ENCODE measurements at regions not wholly inside any gene's neighbourhood (a gene's known extent, or its start where the extent isn't known, plus 50 kb on each side); places are given as distances from the start of the nearest gene placed in this dataset.
"Not testable (repeated sequence)": the region's sequence is repeated elsewhere in the genome, so short reads cannot be mapped to it uniquely, and the experiment has no call there.

- H3K9me3 ChIP-seq (replicated peaks); H3K27ac ChIP-seq (replicated peaks); DNase-seq; H3K36me3 ChIP-seq; H3K4me3 ChIP-seq; H3K4me1 ChIP-seq; intact Hi-C loops (cut with micrococcal nuclease): not testable (repeated sequence)
- H3K27me3 ChIP-seq (ENCODE audit: low read depth), result peaks cover 11% of the 10 kb centered on the region
Observed at GRCh38 chr15:101876031-101876430, 64.0 kb downstream of the OR4F15 start.

DNA sequence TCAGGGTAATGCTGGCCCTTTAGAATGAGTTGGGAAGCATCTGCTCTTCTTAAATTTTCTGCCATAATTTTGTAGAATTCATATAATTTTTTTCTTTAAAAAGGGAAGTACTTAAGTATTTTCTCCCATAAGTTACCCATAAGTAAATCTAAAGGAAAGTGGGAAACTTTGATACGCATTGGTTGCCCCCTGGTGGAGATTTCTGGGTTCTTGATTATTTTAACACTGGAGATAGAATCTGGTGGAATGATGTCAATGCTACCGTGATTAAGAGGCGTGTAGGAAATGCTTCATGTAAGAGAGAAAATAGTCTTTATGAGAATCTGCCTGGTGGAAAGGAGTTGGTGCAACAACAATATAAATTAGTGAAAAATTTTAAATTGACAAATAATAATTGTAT lies 65.6 kb downstream of the OR4F15 start:
- DNase-seq; intact Hi-C loops (cut with micrococcal nuclease); H3K27ac ChIP-seq (replicated peaks): not testable (repeated sequence)

DNA sequence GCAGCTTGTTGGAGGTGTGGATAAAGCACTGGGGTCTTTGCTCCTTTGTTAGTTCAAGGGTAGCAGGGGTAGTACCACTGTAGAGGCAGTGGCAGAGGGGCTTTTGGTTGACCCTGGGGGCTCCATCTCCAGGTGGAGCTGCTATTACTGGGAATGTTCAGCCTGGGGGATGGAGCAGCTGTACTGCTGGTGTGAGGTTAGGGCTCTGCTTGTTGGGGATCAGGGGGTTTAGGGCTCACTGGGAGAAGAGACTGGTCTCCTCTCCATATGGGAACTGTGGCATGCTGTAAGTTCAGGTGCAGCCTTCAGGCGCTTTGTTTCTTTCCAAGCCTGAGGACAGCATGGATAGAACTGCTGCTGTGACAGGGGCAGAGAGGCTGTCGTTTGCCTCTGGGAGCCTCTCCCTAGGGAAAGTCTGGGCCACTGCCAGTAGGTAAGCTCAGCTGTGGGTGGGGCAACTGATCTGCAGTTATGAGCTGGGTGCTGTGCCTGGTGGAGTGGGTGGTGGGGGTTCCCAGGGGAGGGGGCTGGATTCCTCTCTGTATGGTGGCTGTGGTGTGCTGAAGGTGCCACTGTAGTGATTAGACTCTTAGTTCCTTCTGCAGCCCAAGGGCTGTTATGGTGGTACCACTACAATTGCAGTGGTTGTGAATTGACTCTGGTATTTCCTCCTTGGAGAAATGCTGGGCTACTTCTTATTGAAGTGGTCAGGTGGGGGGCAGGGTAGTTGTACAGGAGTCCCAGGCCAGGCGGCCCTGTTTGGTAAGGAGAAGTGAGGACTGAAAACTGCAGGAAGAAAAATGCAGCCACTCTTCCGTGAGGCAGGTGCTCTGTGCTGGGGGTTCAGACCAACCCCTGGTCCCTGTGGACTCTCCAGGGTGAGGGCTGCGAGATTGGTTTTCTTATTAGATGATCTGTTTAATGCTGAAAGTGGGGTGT lies 100.6 kb downstream of the OR4F15 start:
- H3K4me3 ChIP-seq; intact Hi-C loops (cut with micrococcal nuclease); DNase-seq; H3K27ac ChIP-seq (replicated peaks); H3K4me1 ChIP-seq; H3K27me3 ChIP-seq (ENCODE audit: low read depth); H3K9me3 ChIP-seq (replicated peaks); H3K36me3 ChIP-seq: not testable (repeated sequence)

More for the DNA sequence above, 65.6 kb downstream of the OR4F15 start:
- not testable (repeated sequence) for H3K9me3 ChIP-seq (replicated peaks); H3K4me1 ChIP-seq; H3K4me3 ChIP-seq; H3K36me3 ChIP-seq
- TF ChIP-seq, protein P1, sequence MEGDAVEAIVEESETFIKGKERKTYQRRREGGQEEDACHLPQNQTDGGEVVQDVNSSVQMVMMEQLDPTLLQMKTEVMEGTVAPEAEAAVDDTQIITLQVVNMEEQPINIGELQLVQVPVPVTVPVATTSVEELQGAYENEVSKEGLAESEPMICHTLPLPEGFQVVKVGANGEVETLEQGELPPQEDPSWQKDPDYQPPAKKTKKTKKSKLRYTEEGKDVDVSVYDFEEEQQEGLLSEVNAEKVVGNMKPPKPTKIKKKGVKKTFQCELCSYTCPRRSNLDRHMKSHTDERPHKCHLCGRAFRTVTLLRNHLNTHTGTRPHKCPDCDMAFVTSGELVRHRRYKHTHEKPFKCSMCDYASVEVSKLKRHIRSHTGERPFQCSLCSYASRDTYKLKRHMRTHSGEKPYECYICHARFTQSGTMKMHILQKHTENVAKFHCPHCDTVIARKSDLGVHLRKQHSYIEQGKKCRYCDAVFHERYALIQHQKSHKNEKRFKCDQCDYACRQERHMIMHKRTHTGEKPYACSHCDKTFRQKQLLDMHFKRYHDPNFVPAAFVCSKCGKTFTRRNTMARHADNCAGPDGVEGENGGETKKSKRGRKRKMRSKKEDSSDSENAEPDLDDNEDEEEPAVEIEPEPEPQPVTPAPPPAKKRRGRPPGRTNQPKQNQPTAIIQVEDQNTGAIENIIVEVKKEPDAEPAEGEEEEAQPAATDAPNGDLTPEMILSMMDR (IDR thresholded peaks at IDR 0.05; ENCODE audit: borderline replicate concordance), result peak; percentile 38
- peaks cover 18% of the 10 kb centered on the region for H3K27me3 ChIP-seq (ENCODE audit: low read depth)

- H3K36me3 ChIP-seq; H3K4me1 ChIP-seq; H3K9me3 ChIP-seq (replicated peaks); H3K27me3 ChIP-seq (ENCODE audit: low read depth); H3K4me3 ChIP-seq; DNase-seq; H3K27ac ChIP-seq (replicated peaks); intact Hi-C loops (cut with micrococcal nuclease): not testable (repeated sequence)
Observed at GRCh38 chr15:101924554-101924953, 112.6 kb downstream of the OR4F15 start.

GRCh38 chr15:101934506-101934905 lies 122.5 kb downstream of the OR4F15 start:
- H3K4me1 ChIP-seq; H3K36me3 ChIP-seq; intact Hi-C loops (cut with micrococcal nuclease); H3K9me3 ChIP-seq (replicated peaks); H3K4me3 ChIP-seq; H3K27me3 ChIP-seq (ENCODE audit: low read depth); DNase-seq; H3K27ac ChIP-seq (replicated peaks): not testable (repeated sequence)

DNA sequence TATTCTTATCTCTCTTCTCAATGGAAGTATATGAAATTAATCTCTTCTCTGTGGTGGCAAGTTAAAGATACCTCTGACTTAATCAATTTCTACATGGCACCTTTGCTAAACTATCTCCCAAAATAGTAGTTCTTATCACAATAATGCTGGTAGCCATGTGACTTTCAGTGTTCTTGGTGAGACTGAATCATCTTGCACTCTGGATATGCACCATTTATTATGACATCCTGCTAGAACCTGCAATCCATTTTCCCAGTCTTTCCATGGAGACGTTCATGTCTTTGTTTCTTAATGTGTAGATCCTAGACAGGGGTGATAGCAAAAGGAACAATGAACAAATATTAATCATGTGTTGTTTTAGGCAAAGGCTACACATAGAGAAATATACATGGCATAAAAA lies 125.4 kb downstream of the OR4F15 start:
- H3K4me1 ChIP-seq; DNase-seq; H3K9me3 ChIP-seq (replicated peaks); intact Hi-C loops (cut with micrococcal nuclease); H3K4me3 ChIP-seq; H3K36me3 ChIP-seq; H3K27ac ChIP-seq (replicated peaks); H3K27me3 ChIP-seq (ENCODE audit: low read depth): not testable (repeated sequence)

GRCh38 chr15:101938555-101938954 lies 126.6 kb downstream of the OR4F15 start:
- H3K36me3 ChIP-seq; H3K4me1 ChIP-seq; H3K4me3 ChIP-seq; H3K9me3 ChIP-seq (replicated peaks); intact Hi-C loops (cut with micrococcal nuclease); H3K27ac ChIP-seq (replicated peaks); H3K27me3 ChIP-seq (ENCODE audit: low read depth); DNase-seq: not testable (repeated sequence)

DNA sequence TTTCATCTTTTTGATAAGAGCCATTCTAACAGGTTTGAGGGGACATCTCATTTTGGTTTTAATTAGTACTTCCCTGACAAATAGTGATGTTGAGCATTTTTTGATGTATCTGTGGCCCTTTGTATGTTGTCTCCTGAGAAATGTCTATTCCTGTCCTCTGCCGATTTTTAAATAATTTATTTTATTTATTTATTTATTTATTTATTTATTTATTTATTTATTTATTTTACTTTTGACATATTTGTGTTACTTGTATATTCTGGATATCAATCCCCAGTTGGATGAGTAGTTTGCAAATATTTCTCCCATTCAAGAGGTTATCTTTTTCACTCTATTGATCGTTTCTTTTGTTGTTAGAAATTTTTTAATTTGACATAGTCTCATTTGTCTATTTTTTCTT lies 133.9 kb downstream of the OR4F15 start:
- intact Hi-C loops (cut with micrococcal nuclease); H3K27ac ChIP-seq (replicated peaks); DNase-seq: not testable (repeated sequence)

GRCh38 chr15:101948491-101949010 lies 136.5 kb downstream of the OR4F15 start:
- DNase-seq; H3K27me3 ChIP-seq (ENCODE audit: low read depth); H3K4me3 ChIP-seq; H3K4me1 ChIP-seq; H3K36me3 ChIP-seq; intact Hi-C loops (cut with micrococcal nuclease); H3K9me3 ChIP-seq (replicated peaks); H3K27ac ChIP-seq (replicated peaks): not testable (repeated sequence)

More for the DNA sequence above, 133.9 kb downstream of the OR4F15 start:
- not testable (repeated sequence) for H3K27me3 ChIP-seq (ENCODE audit: low read depth); H3K36me3 ChIP-seq; H3K4me1 ChIP-seq; H3K4me3 ChIP-seq; H3K9me3 ChIP-seq (replicated peaks)

- intact Hi-C loops (cut with micrococcal nuclease); H3K36me3 ChIP-seq; H3K9me3 ChIP-seq (replicated peaks); DNase-seq; H3K27me3 ChIP-seq (ENCODE audit: low read depth); H3K4me1 ChIP-seq; H3K4me3 ChIP-seq; H3K27ac ChIP-seq (replicated peaks): not testable (repeated sequence)
Observed at GRCh38 chr15:101949380-101950065, 137.5 kb downstream of the OR4F15 start.

DNA sequence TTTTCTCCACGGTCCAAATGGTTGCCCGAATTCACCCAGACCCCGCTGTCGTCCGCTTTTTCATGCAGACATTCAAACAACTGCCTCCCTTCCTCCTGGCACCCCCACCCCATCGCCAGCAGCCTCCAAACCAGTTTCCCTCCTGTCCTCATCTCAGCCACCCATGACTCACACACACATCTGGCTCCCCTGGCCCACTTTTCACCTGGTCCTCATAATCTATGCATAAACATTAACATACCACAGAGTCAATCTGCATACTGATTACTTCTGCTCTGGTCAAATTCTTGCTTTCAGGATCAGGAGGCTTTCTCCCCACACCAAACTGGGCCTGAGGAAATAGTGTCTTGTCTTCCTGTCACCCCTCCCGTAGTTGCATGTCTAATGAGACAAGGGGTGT lies 142.0 kb downstream of the OR4F15 start:
- H3K36me3 ChIP-seq; intact Hi-C loops (cut with micrococcal nuclease); H3K9me3 ChIP-seq (replicated peaks); H3K27me3 ChIP-seq (ENCODE audit: low read depth); H3K4me1 ChIP-seq; DNase-seq; H3K4me3 ChIP-seq; H3K27ac ChIP-seq (replicated peaks): not testable (repeated sequence)

GRCh38 chr15:101955840-101956239 lies 143.8 kb downstream of the OR4F15 start:
- H3K27me3 ChIP-seq (ENCODE audit: low read depth); H3K4me1 ChIP-seq; H3K27ac ChIP-seq (replicated peaks); intact Hi-C loops (cut with micrococcal nuclease); DNase-seq; H3K9me3 ChIP-seq (replicated peaks); H3K4me3 ChIP-seq; H3K36me3 ChIP-seq: not testable (repeated sequence)

All from left ventricle myocardium inferior (tissue), 1 donor.